CD4-positive, alpha-beta T cell treated with Interferon gamma for 1 hour (primary cell): ENCODE measurements at regions not wholly inside any gene's neighbourhood (a gene's known extent, or its start where the extent isn't known, plus 50 kb on each side); places are given as distances from the start of the nearest gene placed in this dataset.
"Not testable (repeated sequence)": the region's sequence is repeated elsewhere in the genome, so short reads cannot be mapped to it uniquely, and the experiment has no call there.

Experiments used
- DNase-seq: peaks from one replicate; pipeline ENCODE4 v3.0.0-alpha.2; 2020

DNA sequence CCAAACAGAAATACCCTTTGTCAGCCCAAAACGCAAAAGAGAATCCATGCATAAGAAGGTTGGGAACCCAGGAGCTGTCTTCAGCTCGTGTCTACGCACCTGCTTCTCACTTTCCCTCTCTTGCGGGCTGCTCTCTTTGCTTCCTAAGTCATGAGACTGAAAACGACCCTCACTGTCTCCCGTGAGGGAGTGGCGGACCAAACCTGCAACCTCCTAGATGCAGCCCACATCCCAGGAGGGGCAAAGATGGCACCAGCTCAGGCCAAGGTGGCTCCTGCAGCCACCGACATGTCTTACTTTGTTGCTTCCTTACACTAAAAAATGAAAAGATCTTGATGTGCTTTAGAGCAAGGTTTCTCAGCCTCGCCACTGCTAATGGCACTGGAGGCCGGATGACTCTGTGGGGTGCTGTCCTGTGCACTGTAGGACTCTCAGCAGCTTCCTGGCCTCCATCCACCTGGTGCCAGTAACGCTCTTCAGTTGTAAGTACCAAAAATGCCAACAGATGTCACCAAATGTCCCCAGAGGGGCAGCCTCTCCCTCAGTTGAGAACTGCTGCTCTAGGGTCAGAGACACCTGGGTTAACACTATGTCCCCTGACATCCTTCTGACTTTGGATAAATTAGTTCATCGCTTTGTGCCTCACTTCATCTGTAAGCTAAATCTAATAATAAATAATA, 179.8 kb upstream of the PFKP start:
- DNase-seq, result no peak

- no peak for DNase-seq
Measured at GRCh38 chr10:2886662-2887061, 180.7 kb upstream of the PFKP start.

GRCh38 chr10:2885288-2886278, 181.8 kb upstream of the PFKP start:
- no peak for DNase-seq

DNA sequence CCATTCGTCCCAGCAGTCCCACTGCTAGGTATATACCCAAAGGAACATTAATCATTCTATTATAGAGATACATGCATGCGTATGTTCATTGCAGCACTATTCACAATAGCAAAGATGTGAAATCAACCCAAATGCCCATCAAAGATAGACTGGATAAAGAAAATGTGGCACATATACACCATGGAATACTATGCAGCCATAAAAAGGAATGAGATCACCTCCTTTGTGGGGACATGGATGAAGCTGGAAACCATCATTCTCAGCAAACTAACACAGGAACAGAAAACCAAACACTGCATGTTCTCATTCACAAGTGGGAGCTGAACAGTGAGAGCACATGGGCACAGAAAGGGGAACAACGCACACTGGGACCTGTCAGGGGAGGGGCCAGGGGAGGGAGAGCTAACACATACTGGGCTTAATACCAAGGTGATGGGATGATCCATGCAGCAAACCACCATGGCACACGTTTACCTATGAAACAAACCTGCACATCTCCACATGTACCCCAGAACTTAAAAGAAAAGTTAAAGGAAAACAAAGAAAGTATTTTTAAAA, 183.3 kb upstream of the PFKP start:
- not testable (repeated sequence) for DNase-seq

- no peak for DNase-seq
Measured at GRCh38 chr10:2883238-2883637, 184.1 kb upstream of the PFKP start.

DNA sequence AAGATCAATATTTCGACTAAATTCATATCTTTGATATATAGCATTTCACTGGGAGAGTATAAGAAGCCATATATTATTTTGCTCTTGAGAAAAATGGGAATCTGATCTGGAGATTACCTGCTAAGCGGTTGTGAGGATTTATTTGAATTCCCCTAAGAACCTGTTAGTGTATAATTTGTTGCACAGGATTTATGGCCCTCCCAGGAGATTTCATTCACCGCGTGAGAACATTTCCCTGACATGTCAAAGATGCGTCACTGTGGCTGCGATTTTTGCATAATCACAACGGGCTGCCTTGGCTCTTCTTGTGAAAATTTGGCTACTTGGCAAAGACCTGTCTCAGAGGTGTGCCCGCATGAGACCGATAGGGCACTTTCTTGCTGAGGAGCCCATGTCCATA, 184.7 kb upstream of the PFKP start:
- DNase-seq, result no peak

DNA sequence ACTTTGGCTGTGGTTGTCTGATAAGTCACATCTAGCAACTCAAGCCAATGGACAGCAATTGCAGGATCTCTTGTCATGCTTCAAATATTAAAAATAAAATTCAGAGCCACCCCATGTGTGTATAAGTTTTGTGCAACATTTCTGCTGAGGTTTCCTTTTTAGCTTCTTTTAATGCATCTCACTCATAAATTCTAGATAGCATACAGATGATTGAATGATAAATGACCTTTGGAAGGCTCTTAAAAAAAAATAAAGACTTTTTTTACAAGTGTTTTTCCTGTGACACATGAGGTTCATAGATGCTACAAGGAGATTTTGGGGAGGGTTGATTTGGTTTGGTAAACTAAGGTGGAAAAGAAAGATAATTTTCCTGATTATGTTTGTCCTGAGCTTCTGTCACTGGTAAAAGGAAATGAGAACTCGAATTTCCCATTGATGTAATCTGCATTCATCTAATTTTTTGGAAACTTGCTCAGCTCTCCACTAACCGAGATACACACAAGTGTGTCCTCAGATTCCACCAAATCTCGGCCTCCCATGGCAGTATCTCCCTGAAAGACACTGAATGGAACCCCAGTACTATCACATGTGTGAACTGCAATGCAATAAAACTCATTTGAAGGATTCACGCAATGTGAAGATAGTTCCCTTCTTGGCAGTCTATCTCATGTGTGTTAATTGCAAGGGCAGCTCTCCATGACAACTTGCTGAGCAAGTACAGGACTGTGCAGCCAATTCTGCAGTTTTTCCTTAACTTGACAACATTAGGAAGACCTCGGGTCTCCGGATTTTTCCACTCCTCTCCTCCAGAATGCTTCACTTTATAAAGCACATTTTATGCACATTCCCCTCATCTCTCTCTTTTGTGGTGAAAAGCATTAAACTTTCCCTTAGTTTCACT, 185.4 kb upstream of the PFKP start:
- no peak for DNase-seq

DNA sequence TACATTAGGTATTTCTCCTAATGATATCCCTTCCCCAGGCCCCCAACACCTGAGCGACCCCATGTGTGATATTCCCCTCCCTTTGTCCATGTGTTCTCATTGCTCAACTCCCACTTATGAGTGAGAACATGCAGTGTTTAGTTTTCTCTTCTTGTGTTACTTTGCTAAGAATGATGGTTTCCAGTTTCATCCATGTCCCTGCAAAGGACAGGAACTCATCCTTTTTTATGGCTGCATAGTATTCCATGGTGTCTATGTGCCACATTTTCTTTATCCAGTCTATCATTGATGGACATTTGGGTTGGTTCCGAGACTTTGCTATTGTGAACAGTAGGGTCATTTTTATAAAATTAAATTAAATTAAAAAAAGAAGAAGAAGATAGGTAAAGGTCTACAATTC, 187.3 kb upstream of the PFKP start:
- not testable (repeated sequence) for DNase-seq

DNA sequence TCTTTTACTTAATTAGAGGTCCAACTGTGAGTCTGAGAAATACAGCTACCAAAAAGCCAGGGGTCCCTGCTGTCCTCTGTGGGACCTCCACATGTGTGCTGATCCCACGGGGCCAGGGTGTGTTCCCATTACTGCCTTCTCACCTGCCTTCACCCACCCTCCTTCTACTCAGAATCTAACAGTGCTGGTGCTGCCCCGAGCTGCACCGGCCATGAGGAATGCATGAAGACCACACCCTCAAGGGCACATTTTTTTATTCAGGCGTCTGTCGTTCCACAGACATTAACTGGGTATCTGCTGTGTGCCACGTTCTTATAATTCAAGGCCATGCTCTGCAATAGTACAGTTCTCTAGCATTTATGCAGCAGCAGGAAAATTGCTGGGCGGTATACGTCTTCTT, 188.5 kb upstream of the PFKP start:
- DNase-seq, result no peak

GRCh38 chr10:2876032-2876431, 191.3 kb upstream of the PFKP start:
- no peak for DNase-seq

DNA sequence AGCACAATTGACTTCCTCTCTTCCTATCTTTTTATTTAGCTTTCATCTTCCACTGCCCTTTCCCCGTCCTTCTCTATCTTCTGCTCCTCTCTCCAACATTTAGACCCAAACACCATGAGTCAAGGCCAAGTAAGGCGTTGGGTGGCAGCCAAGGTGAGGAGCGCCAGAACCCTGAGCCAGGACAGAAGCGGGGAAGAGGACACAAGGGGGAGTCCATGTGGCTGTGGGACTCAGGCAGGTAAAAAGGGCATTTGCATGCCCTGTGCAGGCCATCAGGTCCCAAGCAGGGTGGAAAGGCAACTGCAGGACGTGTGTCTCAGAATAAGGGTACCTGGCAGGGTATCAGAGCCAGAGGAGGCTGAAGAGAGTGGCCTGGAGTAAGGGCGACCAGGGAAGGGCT, 192.4 kb upstream of the PFKP start:
- DNase-seq, result no peak

DNA sequence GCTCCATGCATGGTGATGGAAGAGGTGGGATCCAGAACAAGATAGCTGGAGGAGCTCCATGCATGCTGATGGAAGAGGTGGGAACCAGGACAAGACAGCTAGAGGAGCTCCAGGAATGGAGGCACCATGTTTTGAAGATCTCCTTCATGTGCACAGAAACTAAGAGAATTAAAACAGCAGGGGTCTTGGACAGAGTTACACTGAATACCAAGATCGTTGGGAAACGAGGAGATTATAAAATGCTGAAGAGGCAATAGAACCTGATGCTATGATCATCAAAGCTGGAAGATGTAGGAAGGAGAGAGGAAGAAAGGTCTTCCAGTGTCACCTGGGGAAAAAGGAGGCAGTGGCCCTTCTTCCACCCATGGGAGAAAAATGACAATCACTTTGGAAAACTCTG, 193.6 kb upstream of the PFKP start:
- no peak for DNase-seq

DNA sequence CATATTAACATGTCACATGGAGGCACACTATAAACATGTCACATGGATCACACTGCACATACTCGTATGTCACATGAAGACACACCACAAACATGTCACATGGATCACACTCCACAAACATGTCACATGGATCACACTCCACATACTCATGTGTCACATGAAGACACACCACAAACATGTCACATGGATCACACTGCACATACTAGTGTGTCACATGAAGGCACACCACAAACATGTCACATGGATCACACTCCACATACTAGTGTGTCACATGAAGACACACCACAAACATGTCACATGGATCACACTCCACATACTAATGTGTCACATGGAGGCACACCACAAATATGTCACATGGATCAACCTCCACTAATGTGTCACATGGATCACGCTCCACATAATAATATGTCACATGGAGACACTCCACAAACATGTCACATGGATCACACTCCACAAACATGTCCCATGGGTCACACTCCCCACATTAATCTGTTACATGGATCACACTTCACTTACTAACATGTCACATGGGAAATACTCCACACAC, 195.6 kb upstream of the PFKP start:
- DNase-seq, result no peak

GRCh38 chr10:2870654-2871053, 196.7 kb upstream of the PFKP start:
- no peak for DNase-seq

- DNase-seq, result no peak
Measured at GRCh38 chr10:2867788-2868299, 199.5 kb upstream of the PFKP start.

GRCh38 chr10:2866569-2866968, 200.8 kb upstream of the PFKP start:
- DNase-seq, result no peak

DNA sequence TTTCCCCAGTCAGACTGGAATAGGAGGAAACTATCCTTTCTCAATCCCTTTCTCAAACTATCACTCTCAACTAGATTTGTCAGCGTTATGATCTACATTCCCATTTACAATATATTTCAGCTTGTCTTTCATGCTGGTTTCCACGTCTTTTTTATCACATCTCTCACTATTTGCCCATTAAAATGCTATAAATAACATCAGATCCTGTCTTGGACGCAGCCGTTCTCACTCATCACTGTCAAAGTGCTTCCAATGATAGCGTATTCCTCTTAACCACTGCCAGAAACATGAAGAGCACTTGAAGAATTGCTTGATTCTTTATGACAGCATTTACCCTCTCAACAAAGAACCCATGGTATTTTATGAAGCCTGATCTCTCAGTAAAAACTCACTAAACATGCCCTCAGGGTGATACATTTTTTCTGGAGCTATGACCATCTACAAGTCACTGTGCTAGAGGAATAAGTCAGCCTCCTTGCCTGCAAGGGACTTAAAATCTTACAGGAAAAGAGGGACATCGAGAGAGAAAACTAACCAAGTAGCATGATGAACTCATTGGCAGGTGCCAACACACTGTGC, 205.6 kb upstream of the PFKP start:
- DNase-seq, result no peak

- no peak for DNase-seq
Measured at GRCh38 chr10:2858452-2858851, 208.9 kb upstream of the PFKP start.

DNA sequence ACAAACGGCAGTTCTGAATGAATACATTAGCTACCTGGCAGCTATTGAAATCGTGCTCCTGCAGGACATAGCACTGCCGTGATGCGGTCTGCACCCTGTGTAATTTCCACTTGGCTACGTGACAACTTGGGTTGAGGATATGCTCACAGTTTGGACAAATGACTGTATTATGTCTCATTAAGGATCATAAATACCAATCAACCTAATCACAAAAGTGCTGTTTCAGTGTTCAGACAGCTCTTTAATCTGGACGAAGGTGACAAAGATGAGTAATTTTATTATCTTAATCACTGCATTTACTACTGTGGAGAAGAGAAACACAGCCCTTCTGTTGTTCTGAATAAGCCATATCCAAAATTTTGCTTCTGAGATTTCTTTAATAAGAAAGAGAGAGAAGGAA, 210.8 kb upstream of the PFKP start:
- no peak for DNase-seq

DNA sequence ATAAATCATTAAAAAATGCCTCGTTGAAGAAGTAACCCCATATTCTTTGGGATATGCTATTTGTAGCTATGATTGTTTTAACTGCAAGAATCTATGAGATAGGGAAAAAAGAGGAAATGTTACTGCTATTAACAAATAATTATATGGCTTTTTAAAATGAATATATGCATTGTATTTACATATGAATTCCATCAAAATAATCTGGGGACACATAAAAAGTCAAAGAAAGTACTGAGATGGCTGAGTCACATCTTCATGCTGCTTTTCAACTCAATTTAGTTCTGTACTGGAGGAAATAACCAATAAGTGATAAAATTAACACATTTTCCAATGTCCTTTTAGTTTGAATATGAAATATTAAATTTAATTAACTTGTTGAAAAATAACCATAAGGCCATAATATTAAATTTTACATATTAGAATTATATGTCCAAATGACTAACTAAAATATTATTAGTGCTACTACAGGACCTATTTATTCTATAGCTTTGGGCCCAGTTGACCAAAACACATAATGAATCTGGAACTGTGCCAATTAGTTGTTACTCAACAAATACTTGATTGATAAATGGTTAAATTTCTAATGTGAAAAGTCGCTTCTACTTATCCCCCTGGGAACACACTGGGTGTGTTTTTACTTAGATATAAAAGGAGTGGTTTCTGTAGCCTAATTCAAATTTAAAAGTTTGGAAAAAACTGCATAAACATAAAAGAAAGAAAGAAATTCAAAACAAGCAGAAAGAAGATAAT, 214.6 kb upstream of the PFKP start:
- DNase-seq, result no peak

GRCh38 chr10:2851566-2851965, 215.8 kb upstream of the PFKP start:
- DNase-seq, result no peak
